Large intestine (tissue), 3 donors: ENCODE measurements at regions not wholly inside any gene's neighbourhood (a gene's known extent, or its start where the extent isn't known, plus 50 kb on each side); places are given as distances from the start of the nearest gene placed in this dataset.
"Not testable (repeated sequence)": the region's sequence is repeated elsewhere in the genome, so short reads cannot be mapped to it uniquely, and the experiment has no call there.

Experiments used
- DNase-seq, 2 donors: peaks; one replicate each; pipeline versions ENCODE4 v3.0.0 to v3.0.0-alpha.2; 2013
- H3K27ac ChIP-seq: one replicate; pipeline ENCODE4 v1.5.1; 2013; ENCODE audit warnings: low read length
- H3K27me3 ChIP-seq: 2 replicates; pipeline ENCODE4 v1.6.1; 2013; ENCODE audit warnings: low read length; ENCODE audit not compliant: control insufficient read depth, insufficient read depth
- H3K36me3 ChIP-seq: 2 replicates; pipeline ENCODE4 v1.6.1; 2013; ENCODE audit warnings: low read length; ENCODE audit not compliant: control insufficient read depth, insufficient read depth
- H3K4me1 ChIP-seq: one replicate; pipeline ENCODE4 v1.6.1; 2013; ENCODE audit warnings: low read length; ENCODE audit not compliant: control insufficient read depth, insufficient read depth
- H3K4me3 ChIP-seq: one replicate; pipeline ENCODE4 v1.5.1; 2013; ENCODE audit warnings: low read length
- H3K9me3 ChIP-seq: one replicate; pipeline ENCODE4 v1.6.1; 2013; ENCODE audit warnings: mild to moderate bottlenecking, low read depth, low read length, moderate library complexity; ENCODE audit not compliant: control insufficient read depth
- whole genome bisulfite sequencing: methylation state at CpG from one replicate; pipeline ENCODE4 v1.1.5; 2013; ENCODE audit warnings: low lambda C conversion rate; ENCODE audit not compliant: insufficient coverage; 5-methylcytosine and 5-hydroxymethylcytosine counted together

- not testable (repeated sequence) for H3K9me3 ChIP-seq, H3K27me3 ChIP-seq, H3K27ac ChIP-seq, H3K4me3 ChIP-seq, H3K4me1 ChIP-seq, H3K36me3 ChIP-seq, DNase-seq
- 95% methylated on average over 7 of the region's 28 CpGs for WGBS
Observed at GRCh38 chr6:20023549-20024315, 186.6 kb downstream of the ID4 start.

GRCh38 chr6:20024316-20024673 lies 187.1 kb downstream of the ID4 start:
- Histone ChIP-seq H3K4me3 (no peak overlapping the region), H3K36me3 (no peaks in the 10 kb centered on the region), H3K9me3 (no peaks in the 10 kb centered on the region), H3K27ac (no peak overlapping the region), H3K4me1 (no peaks in the 10 kb centered on the region), H3K27me3 (no peaks in the 10 kb centered on the region)
- 86% methylated on average over 1 of the region's 6 CpGs for WGBS
- no peak for DNase-seq

GRCh38 chr6:20024978-20025377 lies 187.3 kb downstream of the MBOAT1 start:
- 80% methylated on average over 1 of the region's 6 CpGs for WGBS
- Histone ChIP-seq H3K27ac (no peak overlapping the region), H3K4me3 (no peak overlapping the region), H3K36me3 (no peaks in the 10 kb centered on the region), H3K4me1 (no peaks in the 10 kb centered on the region), H3K9me3 (no peaks in the 10 kb centered on the region), H3K27me3 (no peaks in the 10 kb centered on the region)
- DNase-seq, result no peak

GRCh38 chr6:20025681-20026080 lies 186.6 kb downstream of the MBOAT1 start:
- Histone ChIP-seq H3K9me3 (no peaks in the 10 kb centered on the region), H3K27me3 (no peaks in the 10 kb centered on the region), H3K4me1 (no peaks in the 10 kb centered on the region), H3K36me3 (no peaks in the 10 kb centered on the region), H3K27ac (no peak overlapping the region), H3K4me3 (no peak overlapping the region)
- WGBS, result 100% methylated on average over 2 of the region's 2 CpGs
- DNase-seq, result no peak

GRCh38 chr6:20028143-20028542 lies 184.1 kb downstream of the MBOAT1 start:
- DNase-seq, result peak; percentile 6 to 49
- Histone ChIP-seq H3K4me3 (no peak overlapping the region), H3K27ac (no peak overlapping the region), H3K4me1 (no peaks in the 10 kb centered on the region), H3K36me3 (no peaks in the 10 kb centered on the region), H3K27me3 (peaks cover 20% of the 10 kb centered on the region), H3K9me3 (peaks cover 6% of the 10 kb centered on the region)
- no CpG with 5 or more reads among the region's 9 CpGs for WGBS

GRCh38 chr6:20028562-20028961 lies 183.7 kb downstream of the MBOAT1 start:
- Histone ChIP-seq H3K4me3 (no peak overlapping the region), H3K27me3 (peaks cover 24% of the 10 kb centered on the region), H3K4me1 (no peaks in the 10 kb centered on the region), H3K27ac (no peak overlapping the region), H3K9me3 (peaks cover 6% of the 10 kb centered on the region), H3K36me3 (no peaks in the 10 kb centered on the region)
- no peak for DNase-seq
- WGBS, result no CpG with 5 or more reads among the region's 4 CpGs

- Histone ChIP-seq H3K27ac (no peak overlapping the region), H3K9me3 (peaks cover 6% of the 10 kb centered on the region), H3K4me1 (no peaks in the 10 kb centered on the region), H3K36me3 (no peaks in the 10 kb centered on the region), H3K27me3 (peaks cover 28% of the 10 kb centered on the region), H3K4me3 (no peak overlapping the region)
- DNase-seq, result no peak
- WGBS, result no CpG with 5 or more reads among the region's 3 CpGs
Observed at GRCh38 chr6:20029979-20030378, 182.3 kb downstream of the MBOAT1 start.

GRCh38 chr6:20031342-20031741 lies 180.9 kb downstream of the MBOAT1 start:
- no peak for DNase-seq
- no CpG with 5 or more reads among the region's 4 CpGs for WGBS
- no peak overlapping the region for H3K4me3 ChIP-seq
- H3K27ac ChIP-seq, result no peak overlapping the region
- H3K27me3 ChIP-seq, result peaks cover 28% of the 10 kb centered on the region
- no peaks in the 10 kb centered on the region for H3K4me1 ChIP-seq
- no peaks in the 10 kb centered on the region for H3K36me3 ChIP-seq
- H3K9me3 ChIP-seq, result peaks cover 6% of the 10 kb centered on the region

- Histone ChIP-seq H3K9me3 (peaks cover 6% of the 10 kb centered on the region), H3K4me1 (no peaks in the 10 kb centered on the region), H3K36me3 (no peaks in the 10 kb centered on the region), H3K27ac (no peak overlapping the region), H3K4me3 (no peak overlapping the region), H3K27me3 (peaks cover 28% of the 10 kb centered on the region)
- no CpG with 5 or more reads among the region's 8 CpGs for WGBS
- no peak for DNase-seq
Observed at GRCh38 chr6:20033697-20034407, 178.4 kb downstream of the MBOAT1 start.

- DNase-seq, result no peak
- Histone ChIP-seq H3K27me3 (peaks cover 28% of the 10 kb centered on the region), H3K27ac (no peak overlapping the region), H3K36me3 (no peaks in the 10 kb centered on the region), H3K4me1 (no peaks in the 10 kb centered on the region), H3K9me3 (peaks cover 6% of the 10 kb centered on the region), H3K4me3 (no peak overlapping the region)
- 10% methylated on average over 2 of the region's 5 CpGs for WGBS
Observed at GRCh38 chr6:20034408-20034769, 177.9 kb downstream of the MBOAT1 start.
